Neuron (in vitro differentiated cells): ENCODE measurements at regions not wholly inside any gene's neighbourhood (a gene's known extent, or its start where the extent isn't known, plus 50 kb on each side); places are given as distances from the start of the nearest gene placed in this dataset.

ENCODE experiments used
- H2AFZ ChIP-seq: one replicate; pipeline ENCODE4 v1.6.1; 2013; ENCODE audit warnings: low read depth, mild to moderate bottlenecking, inconsistent platforms, low read length, moderate library complexity
- H3K27me3 ChIP-seq: one replicate; pipeline ENCODE4 v1.6.1; 2013; ENCODE audit warnings: low read length; ENCODE audit not compliant: insufficient read depth
- H3K36me3 ChIP-seq: one replicate; pipeline ENCODE4 v1.6.1; 2013; ENCODE audit warnings: low read length; ENCODE audit not compliant: insufficient read depth
- H3K4me1 ChIP-seq: one replicate; pipeline ENCODE4 v1.6.1; 2013; ENCODE audit warnings: low read length; ENCODE audit not compliant: insufficient read depth
- H3K4me3 ChIP-seq: 2 replicates; pipeline ENCODE4 v1.5.1; 2013; ENCODE audit warnings: mild to moderate bottlenecking, low read length, moderate library complexity
- H3K9me3 ChIP-seq: one replicate; pipeline ENCODE4 v1.6.1; 2013; ENCODE audit warnings: low read length

DNA sequence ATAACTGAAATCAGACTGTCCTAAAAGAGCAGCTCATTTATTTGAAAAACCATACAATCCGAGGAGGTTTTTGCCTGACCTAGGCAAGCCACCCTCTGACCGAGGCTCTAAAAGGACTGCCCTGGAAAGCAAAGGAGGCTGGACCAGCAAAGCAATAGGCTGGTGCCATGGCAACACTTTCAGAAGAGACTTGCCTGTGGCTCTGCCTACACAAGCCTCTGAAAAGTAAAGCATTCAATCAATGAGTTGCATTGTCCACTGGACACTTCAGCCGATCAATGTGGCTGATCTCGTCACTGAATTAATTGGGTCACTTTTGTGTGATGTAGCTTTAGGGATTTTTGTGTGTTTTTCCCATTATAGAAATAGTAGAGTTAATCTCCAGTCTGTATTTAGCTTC lies 99.1 kb upstream of the SEMA6D start:
- no peaks in the 10 kb centered on the region for H3K27me3 ChIP-seq
- H3K4me1 ChIP-seq = peaks cover 14% of the 10 kb centered on the region
- peak overlapping the region; percentile 23 for H2AFZ ChIP-seq
- no peaks in the 10 kb centered on the region for H3K36me3 ChIP-seq
- no peaks in the 10 kb centered on the region for H3K9me3 ChIP-seq
- no peak overlapping the region for H3K4me3 ChIP-seq

DNA sequence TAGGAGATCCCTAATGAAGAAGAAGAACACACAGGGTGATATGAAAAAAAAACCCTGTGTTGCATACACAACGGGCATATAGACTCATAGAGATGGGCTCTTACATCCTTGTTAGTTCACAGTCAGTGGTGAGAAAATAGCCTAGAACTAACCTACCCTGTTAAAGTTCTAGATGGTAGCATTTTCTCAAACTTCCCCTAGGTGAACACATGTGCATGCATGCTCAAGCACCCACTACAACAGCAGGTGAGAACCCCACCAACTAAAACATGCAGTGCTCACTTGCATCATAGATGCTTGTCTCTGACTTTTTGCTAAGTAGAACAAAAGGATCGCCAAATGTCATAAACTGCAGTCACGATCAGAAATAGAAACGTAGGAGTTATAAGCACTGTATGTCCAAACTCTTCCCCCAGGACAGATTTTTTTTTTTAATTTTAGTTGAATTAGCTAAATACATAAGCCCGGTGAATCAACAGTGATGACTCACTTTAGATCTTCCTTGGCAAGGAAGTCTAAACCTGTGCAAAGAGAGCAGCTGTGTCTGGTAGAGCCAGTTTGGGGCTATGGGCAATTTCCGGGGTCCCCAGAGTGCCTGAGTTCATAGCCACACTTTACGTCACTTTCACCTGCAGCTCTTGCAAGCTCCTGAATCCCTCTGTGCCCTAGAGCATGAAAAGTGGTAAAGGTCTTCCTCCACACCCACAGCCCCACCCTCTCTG lies 96.2 kb upstream of the SEMA6D start:
- Histone ChIP-seq H3K4me1 (peaks cover 14% of the 10 kb centered on the region), H3K9me3 (no peaks in the 10 kb centered on the region), H3K4me3 (no peak overlapping the region), H3K36me3 (no peaks in the 10 kb centered on the region), H2AFZ (no peak overlapping the region), H3K27me3 (no peaks in the 10 kb centered on the region)

DNA sequence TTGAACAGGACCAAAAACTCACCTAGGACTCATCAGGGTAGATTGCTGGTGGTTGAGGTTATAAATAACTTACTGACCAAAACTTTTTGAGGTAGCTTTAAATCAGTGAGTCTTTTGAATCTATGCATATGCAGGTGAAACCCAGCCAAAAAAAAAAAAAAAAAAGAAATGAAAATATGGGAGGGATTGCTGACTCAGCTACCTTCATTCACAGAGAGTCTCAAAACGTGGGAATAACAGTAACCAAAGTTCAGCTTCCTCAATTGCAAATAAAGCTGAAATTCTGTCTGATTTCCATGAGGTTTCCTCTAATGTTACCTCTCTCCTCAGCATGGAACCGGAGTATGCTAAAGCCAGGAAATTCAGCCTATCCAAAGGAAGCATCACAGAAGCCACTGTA lies 95.2 kb upstream of the SEMA6D start:
- Histone ChIP-seq H3K4me3 (no peak overlapping the region), H3K9me3 (no peaks in the 10 kb centered on the region), H2AFZ (no peak overlapping the region), H3K36me3 (no peaks in the 10 kb centered on the region), H3K4me1 (peaks cover 14% of the 10 kb centered on the region), H3K27me3 (no peaks in the 10 kb centered on the region)

DNA sequence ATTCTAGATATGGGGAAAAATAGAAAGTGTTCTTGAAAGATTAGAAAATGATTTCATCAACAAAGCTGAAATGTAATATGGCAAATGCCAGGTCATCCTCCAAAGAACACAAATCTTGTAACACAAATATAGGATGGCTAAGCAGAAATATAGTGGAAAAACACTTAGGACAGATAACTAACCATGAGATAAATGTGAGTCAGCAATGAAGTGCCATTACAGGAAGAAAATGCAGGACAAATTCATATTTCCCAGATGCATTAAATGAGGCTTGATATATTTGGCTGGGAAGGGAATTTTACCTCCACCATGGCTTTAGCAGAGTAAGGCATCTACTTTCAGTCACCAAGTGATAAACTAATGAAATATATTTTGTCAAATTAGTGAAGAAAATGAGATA lies 92.8 kb upstream of the SEMA6D start:
- no peak overlapping the region for H2AFZ ChIP-seq
- H3K4me1 ChIP-seq = no peaks in the 10 kb centered on the region

DNA sequence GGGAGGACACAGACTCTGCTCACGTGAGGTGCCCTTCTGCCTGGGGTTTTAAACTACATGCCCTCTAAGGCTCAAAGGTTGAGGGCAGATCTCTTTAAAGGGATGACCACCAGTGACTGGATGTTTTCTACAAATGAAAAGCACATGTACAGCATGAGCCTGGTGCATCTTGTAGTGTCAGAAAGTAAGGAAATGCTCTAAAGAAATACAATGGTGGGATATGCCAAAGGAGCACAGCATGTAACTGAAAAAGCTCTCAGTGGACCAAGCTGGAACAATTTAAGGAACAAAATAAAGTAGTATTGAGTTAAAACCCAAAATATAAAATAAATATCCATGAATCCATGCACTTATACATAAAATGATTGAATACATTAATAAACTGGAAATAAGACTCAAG lies 78.3 kb upstream of the SEMA6D start:
- H3K27me3 ChIP-seq = no peaks in the 10 kb centered on the region
- H2AFZ ChIP-seq = no peak overlapping the region
- H3K4me1 ChIP-seq = no peaks in the 10 kb centered on the region
- H3K36me3 ChIP-seq = no peaks in the 10 kb centered on the region
- no peak overlapping the region for H3K4me3 ChIP-seq
- no peaks in the 10 kb centered on the region for H3K9me3 ChIP-seq

More for the DNA sequence above, 92.8 kb upstream of the SEMA6D start:
- no peaks in the 10 kb centered on the region for H3K27me3 ChIP-seq
- H3K4me3 ChIP-seq = no peak overlapping the region
- no peaks in the 10 kb centered on the region for H3K9me3 ChIP-seq
- no peaks in the 10 kb centered on the region for H3K36me3 ChIP-seq

DNA sequence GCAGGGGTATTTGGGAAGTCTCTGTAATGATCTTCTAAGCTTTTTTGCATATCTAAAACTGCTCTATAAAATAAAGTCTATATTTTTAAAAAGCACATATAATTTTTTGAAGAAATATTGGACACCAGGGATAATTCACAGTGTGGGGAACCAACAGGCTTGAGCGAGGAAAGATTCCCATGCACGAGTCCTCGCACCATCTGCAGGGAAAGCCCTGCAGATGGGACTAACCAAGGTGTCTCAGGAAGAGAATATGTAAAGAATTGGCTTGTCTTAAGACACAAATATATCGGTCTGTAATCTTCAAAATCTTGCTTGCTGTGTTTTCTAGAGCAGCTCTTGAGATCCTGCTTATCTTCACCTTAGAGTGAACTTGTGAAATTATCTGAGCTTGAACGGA lies 77.2 kb upstream of the SEMA6D start:
- Histone ChIP-seq H3K9me3 (no peaks in the 10 kb centered on the region), H3K4me3 (no peak overlapping the region), H3K36me3 (no peaks in the 10 kb centered on the region), H3K27me3 (no peaks in the 10 kb centered on the region), H2AFZ (no peak overlapping the region), H3K4me1 (no peaks in the 10 kb centered on the region)

DNA sequence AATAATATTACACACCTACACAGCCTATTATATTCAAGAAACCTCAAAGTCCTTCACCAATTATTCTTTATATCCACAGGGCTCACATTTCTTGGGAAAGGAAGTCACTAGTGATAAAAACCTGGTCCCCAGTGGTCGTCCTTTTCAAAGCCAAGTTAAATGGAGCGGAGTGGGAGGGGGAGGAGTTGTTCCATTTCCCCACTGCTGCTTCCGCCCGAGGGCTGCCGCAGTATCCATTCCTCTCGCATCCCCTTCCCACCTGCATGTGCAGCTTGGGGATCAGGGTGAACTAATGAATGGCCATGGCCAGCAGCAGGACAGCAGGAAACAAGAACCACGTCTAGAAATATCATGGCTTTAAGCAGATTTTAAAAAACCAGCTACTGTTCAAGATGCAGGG lies 76.4 kb upstream of the SEMA6D start:
- H3K9me3 ChIP-seq = no peaks in the 10 kb centered on the region
- H3K4me3 ChIP-seq = no peak overlapping the region
- H3K4me1 ChIP-seq = no peaks in the 10 kb centered on the region
- no peak overlapping the region for H2AFZ ChIP-seq
- H3K27me3 ChIP-seq = no peaks in the 10 kb centered on the region
- no peaks in the 10 kb centered on the region for H3K36me3 ChIP-seq

DNA sequence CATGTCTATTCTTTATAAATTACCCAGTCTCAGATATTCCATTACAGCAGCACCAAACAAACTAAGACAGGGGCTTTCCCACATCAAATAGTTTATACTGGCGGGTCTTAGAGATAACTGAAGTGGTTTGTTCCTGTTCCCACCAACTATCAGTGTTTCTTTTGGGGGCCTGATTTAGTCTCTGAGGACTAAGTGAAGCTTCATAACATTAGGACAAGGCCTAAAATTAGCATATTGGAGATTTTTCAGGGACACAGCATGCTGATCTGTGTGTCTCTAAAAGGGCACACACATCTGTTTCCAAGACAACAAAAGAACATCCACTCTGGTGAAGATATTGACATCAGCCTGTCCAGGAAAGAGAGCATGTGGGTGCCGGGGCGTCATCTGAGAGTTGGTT lies 72.6 kb upstream of the SEMA6D start:
- Histone ChIP-seq H3K27me3 (no peaks in the 10 kb centered on the region), H3K9me3 (no peaks in the 10 kb centered on the region), H3K36me3 (no peaks in the 10 kb centered on the region), H3K4me3 (no peak overlapping the region), H3K4me1 (no peaks in the 10 kb centered on the region), H2AFZ (no peak overlapping the region)

DNA sequence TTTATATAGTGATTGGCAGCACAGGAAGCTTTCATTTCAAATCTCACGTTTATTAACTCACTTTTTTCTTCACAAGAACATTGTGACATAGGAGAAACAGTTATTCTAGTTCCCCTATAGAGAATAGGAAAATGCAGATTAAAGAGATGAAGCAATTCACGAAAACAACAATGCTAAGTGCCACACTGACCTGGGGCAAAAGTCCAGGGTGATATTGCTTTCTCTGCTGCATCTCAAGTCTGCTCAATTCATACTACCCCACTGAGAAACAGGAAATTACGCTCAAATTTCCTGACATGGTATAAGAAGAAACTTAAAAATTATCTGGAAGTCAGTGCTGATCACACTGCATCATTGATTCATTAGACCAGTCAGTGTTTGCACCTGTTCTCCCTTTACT lies 66.7 kb upstream of the SEMA6D start:
- H3K27me3 ChIP-seq = no peaks in the 10 kb centered on the region
- no peaks in the 10 kb centered on the region for H3K36me3 ChIP-seq
- H3K4me1 ChIP-seq = no peaks in the 10 kb centered on the region
- H3K9me3 ChIP-seq = no peaks in the 10 kb centered on the region
- no peak overlapping the region for H3K4me3 ChIP-seq
- H2AFZ ChIP-seq = no peak overlapping the region

DNA sequence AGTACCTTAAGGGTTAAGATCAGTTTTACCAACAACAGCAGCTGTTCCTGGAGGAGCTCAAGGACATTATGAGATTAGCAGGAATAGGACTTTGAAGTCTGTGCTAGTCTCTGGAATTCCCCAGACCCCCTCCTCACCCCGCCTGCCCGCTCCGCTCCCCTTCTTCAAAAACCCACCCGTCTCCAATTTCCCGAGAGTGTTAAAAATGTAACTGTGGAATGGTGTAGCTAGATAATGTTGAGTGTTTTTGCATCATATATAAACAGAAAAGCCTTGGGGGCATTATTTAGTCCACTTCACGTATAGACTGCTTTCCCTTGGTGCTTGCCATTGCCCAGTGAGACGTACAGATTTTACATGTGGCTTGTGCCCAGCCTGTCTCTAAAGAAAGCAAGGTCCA lies 65.0 kb upstream of the SEMA6D start:
- Histone ChIP-seq H3K9me3 (no peaks in the 10 kb centered on the region), H3K4me1 (no peaks in the 10 kb centered on the region), H3K4me3 (no peak overlapping the region), H2AFZ (no peak overlapping the region), H3K36me3 (no peaks in the 10 kb centered on the region), H3K27me3 (no peaks in the 10 kb centered on the region)

DNA sequence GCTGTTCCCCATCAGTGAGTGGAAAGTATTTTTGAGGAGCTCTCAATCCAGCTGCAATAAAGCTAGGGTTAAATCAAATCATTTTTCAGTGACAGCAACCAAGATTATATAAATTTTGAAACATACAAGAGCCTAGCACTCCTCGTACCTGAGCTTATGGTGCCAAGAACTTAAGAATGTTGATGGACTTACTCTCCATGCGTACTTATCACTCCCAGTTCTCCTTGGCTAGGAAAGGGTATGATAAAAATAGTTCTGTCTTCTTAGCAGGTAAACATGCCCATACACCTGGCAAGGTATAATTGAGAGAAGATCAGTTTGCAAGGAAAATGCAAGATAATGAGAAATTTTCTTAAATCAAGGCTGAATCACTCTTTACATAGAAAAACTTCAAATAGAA lies 64.5 kb upstream of the SEMA6D start:
- H3K9me3 ChIP-seq = no peaks in the 10 kb centered on the region

DNA sequence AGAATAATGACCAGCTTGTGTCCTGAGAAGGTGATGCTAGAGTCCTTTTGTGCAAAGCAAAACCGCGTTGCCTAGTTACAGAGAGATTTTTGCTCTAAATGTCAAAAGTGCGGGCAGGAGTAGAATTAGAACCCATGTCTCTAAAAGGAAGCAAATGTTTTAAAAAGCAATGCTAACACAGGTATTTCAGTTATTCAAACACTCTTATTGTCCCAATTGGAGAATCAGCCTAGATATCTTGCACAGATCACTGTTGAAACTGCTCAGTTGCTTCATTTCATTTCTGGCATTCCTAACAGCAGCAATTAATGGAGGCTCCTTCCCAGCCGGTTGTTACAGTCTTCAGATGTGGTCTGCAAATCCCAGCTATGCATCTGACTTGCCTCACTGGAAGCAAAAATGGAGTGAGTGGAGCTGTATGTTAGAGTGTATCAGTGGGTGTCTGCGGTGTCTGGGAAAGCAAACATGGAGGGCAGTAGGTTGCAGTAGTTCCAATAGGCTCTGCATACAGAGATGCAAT lies 55.6 kb upstream of the SEMA6D start:
- Histone ChIP-seq H3K4me1 (no peaks in the 10 kb centered on the region), H3K9me3 (no peaks in the 10 kb centered on the region), H3K4me3 (no peak overlapping the region), H2AFZ (no peak overlapping the region), H3K36me3 (no peaks in the 10 kb centered on the region), H3K27me3 (no peaks in the 10 kb centered on the region)

More for the DNA sequence above, 64.5 kb upstream of the SEMA6D start:
- Histone ChIP-seq H3K4me1 (no peaks in the 10 kb centered on the region), H2AFZ (no peak overlapping the region), H3K4me3 (no peak overlapping the region), H3K27me3 (no peaks in the 10 kb centered on the region), H3K36me3 (no peaks in the 10 kb centered on the region)

DNA sequence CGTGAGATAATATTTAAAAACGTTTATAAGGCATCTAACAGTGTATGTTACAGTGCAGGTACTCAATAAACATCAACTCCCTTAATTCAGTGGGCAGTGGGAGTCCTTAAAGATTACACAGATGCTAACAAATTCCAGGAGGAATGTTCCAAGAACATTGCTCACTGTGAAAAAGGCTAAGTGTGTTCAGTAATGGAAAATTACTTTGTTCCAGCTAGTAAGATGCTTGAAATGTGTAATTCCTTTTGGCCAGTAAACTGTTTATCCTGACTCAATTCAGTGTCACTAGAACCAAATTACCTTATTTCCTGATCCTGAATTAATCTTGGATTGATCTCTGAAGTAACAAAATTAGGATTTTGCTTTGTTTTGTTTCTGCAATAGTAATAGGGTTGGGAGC lies 54.2 kb upstream of the SEMA6D start:
- H3K27me3 ChIP-seq = no peaks in the 10 kb centered on the region
- H3K9me3 ChIP-seq = no peaks in the 10 kb centered on the region
- no peaks in the 10 kb centered on the region for H3K4me1 ChIP-seq
- H3K4me3 ChIP-seq = no peak overlapping the region
- H2AFZ ChIP-seq = no peak overlapping the region
- H3K36me3 ChIP-seq = no peaks in the 10 kb centered on the region
